A549 (cell line): ENCODE measurements at regions not wholly inside any gene's neighbourhood (a gene's known extent, or its start where the extent isn't known, plus 50 kb on each side); places are given as distances from the start of the nearest gene placed in this dataset.

ENCODE experiments used
- ATAC-seq, 2 experiments: fragments of 200-7000 bp in 1 of 2; fragments of >200 bp in 1 of 2; cut with Nextera tagmentation in 1 of 2; cut with Tn5 transposase in 1 of 2; 3 replicates each; pipeline versions ENCODE4 v1.8.0 to v1.9.1; 2018 to 2020; ENCODE audit warnings: mild to moderate bottlenecking in 1 of 2, moderate library complexity in 1 of 2
- CTCF ChIA-PET: fragments of 300-600 bp; sonication (Branson Sonifier 250); formaldehyde crosslinking; extraction: SDS; loops from one replicate; lab custom pipeline; 2021; ENCODE audit warnings: antibody characterized with exemption, inconsistent platforms; lab: Yijun Ruan, JAX
- POLR2A ChIA-PET: fragments of 350-600 bp; formaldehyde crosslinking; extraction: SDS; loops from one replicate; lab custom pipeline; 2021; ENCODE audit warnings: antibody characterized with exemption, inconsistent platforms; lab: Yijun Ruan, JAX
- DNase-seq, 2 experiments: peaks; one replicate each; pipeline versions ENCODE4 v3.0.0 to v3.0.0-alpha.2; 2011 to 2016; ENCODE audit warnings: low read depth in 1 of 2, low spot score in 1 of 2
- FAIRE-seq: peaks from 2 replicates; lab custom pipeline; 2011; peaks lifted over from hg19 to GRCh38; lab: Jason Lieb, UNC
- H3K27ac ChIP-seq, 2 experiments: fragments of >200 bp; sonication (Bioruptor Twin); formaldehyde crosslinking; 3 replicates each; pipeline ENCODE4 v1.5.1; 2016 to 2017
- H3K4me1 ChIP-seq: fragments of >200 bp; sonication (Bioruptor Twin); formaldehyde crosslinking; 3 replicates; pipeline ENCODE4 v1.6.1; 2016
- H3K4me2 ChIP-seq: fragments of >200 bp; sonication (Bioruptor Twin); formaldehyde crosslinking; 3 replicates; pipeline ENCODE4 v1.6.1; 2016
- H3K4me3 ChIP-seq: fragments of >200 bp; sonication (Bioruptor Twin); formaldehyde crosslinking; 3 replicates; pipeline ENCODE4 v1.5.1; 2016
- H3K9me3 ChIP-seq: fragments of >200 bp; sonication (Bioruptor Twin); formaldehyde crosslinking; 3 replicates; pipeline ENCODE4 v1.6.1; 2016
- CBX2 ChIP-seq: fragments of 200-600 bp; sonication (generic); IDR thresholded peaks from 2 replicates; pipeline ENCODE4 v1.6.1; 2016; ENCODE audit warnings: low read depth, mild to moderate bottlenecking, borderline replicate concordance
- CBX8 ChIP-seq: fragments of 200-600 bp; sonication (generic); IDR thresholded peaks from 2 replicates; pipeline ENCODE4 v1.6.1; 2016
- EHMT2 ChIP-seq: fragments of 200-600 bp; sonication (generic); IDR thresholded peaks from 2 replicates; pipeline ENCODE4 v1.6.1; 2016; ENCODE audit warnings: antibody characterized with exemption, low read depth, mild to moderate bottlenecking, moderate library complexity
- ESRRA ChIP-seq: fragments of 150-350 bp; IDR thresholded peaks from 2 replicates; pipeline ENCODE4 v1.6.1; 2014; ENCODE audit warnings: mild to moderate bottlenecking, low read length, borderline replicate concordance
- FOSB ChIP-seq: fragments of 250-450 bp; sonication (Bioruptor Pico); IDR thresholded peaks from 2 replicates; pipeline ENCODE4 v1.5.0; 2020; ENCODE audit warnings: mild to moderate bottlenecking, moderate library complexity
- GATA3 ChIP-seq: IDR thresholded peaks from 2 replicates; pipeline ENCODE4 v1.6.1; 2012; ENCODE audit warnings: borderline replicate concordance
- HDAC2 ChIP-seq: fragments of 200-600 bp; sonication (generic); IDR thresholded peaks from 2 replicates; pipeline ENCODE4 v1.6.1; 2016
- HEYL ChIP-seq: fragments of 250-450 bp; sonication (Bioruptor Pico); IDR thresholded peaks from 2 replicates; pipeline ENCODE4 v1.8.0; 2021; ENCODE audit warnings: mild to moderate bottlenecking, moderate library complexity
- HOXA7 ChIP-seq: fragments of 250-450 bp; sonication (Bioruptor Pico); IDR thresholded peaks from 2 replicates; pipeline ENCODE4 v1.5.0; 2020; ENCODE audit warnings: mild to moderate bottlenecking, moderate library complexity
- JUN ChIP-seq, 2 experiments: fragments of >200 bp; sonication (Bioruptor Twin); formaldehyde crosslinking; IDR thresholded peaks; 2 replicates in 1 of 2; 3 replicates in 1 of 2; pipeline ENCODE4 v1.6.1; 2016 to 2017
- KDM1A ChIP-seq: fragments of 200-600 bp; sonication (generic); IDR thresholded peaks from 2 replicates; pipeline ENCODE4 v1.6.1; 2016; ENCODE audit warnings: low read depth, mild to moderate bottlenecking
- MYC ChIP-seq: IDR thresholded peaks from 2 replicates; pipeline ENCODE4 v1.6.1; 2012; ENCODE audit warnings: mild to moderate bottlenecking, inconsistent platforms, low read length, improper control_type of control experiment, borderline replicate concordance
- NFE2L2 ChIP-seq: fragments of 150-350 bp; conservative IDR thresholded peaks from 2 replicates; pipeline ENCODE4 v1.6.1; 2014; ENCODE audit warnings: low read length
- POLR2AphosphoS2 ChIP-seq: conservative IDR thresholded peaks from 2 replicates; pipeline ENCODE4 v1.6.1; 2012; ENCODE audit warnings: low read length, improper control_type of control experiment, inconsistent platforms
- RAD21 ChIP-seq, 2 experiments: fragments of >200 bp in 1 of 2; sonication (Bioruptor Twin) in 1 of 2; formaldehyde crosslinking in 1 of 2; IDR thresholded peaks in 1 of 2; conservative IDR thresholded peaks in 1 of 2; 2 replicates in 1 of 2; 3 replicates in 1 of 2; pipeline ENCODE4 v1.6.1; 2012 to 2018; ENCODE audit warnings: inconsistent platforms in 1 of 2
- SREBF2 ChIP-seq: fragments of 450-650 bp; IDR thresholded peaks from 2 replicates; pipeline ENCODE4 v1.6.1; 2014; ENCODE audit warnings: mild to moderate bottlenecking, moderate library complexity
- TFCP2L1 ChIP-seq: fragments of 250-450 bp; sonication (Bioruptor Pico); IDR thresholded peaks from 2 replicates; pipeline ENCODE4 v1.5.0; 2021; ENCODE audit warnings: mild to moderate bottlenecking
- ZC3H11A ChIP-seq: fragments of 450-650 bp; IDR thresholded peaks from 2 replicates; pipeline ENCODE4 v1.6.1; 2014; ENCODE audit warnings: antibody characterized with exemption, mild to moderate bottlenecking
- ZFP36 ChIP-seq: fragments of 450-650 bp; IDR thresholded peaks from 2 replicates; pipeline ENCODE4 v1.6.1; 2014; ENCODE audit warnings: borderline replicate concordance; ENCODE audit not compliant: partially characterized antibody
- ZSCAN20 ChIP-seq: fragments of 250-450 bp; sonication (Bioruptor Pico); IDR thresholded peaks from 2 replicates; pipeline ENCODE4 v1.8.0; 2022; ENCODE audit warnings: mild to moderate bottlenecking, moderate library complexity
- WGBS: methylation state at CpG from one replicate; pipeline ENCODE4 v1.1.6; 2017; ENCODE audit errors: missing lambda C conversion rate; 5-methylcytosine and 5-hydroxymethylcytosine counted together
- TF ChIP-seq, protein P1 (sequence below): IDR thresholded peaks from 2 replicates; pipeline ENCODE4 v1.6.1; 2012
- TF ChIP-seq, protein P2 (sequence below): IDR thresholded peaks from 2 replicates; pipeline ENCODE4 v1.6.1; 2012
- TF ChIP-seq, protein P3 (sequence below): fragments of >200 bp; sonication (Bioruptor Twin); formaldehyde crosslinking; IDR thresholded peaks from 3 replicates; pipeline ENCODE4 v1.5.1; 2016
- TF ChIP-seq, protein P4 (sequence below): fragments of 150-350 bp; IDR thresholded peaks from 2 replicates; pipeline ENCODE4 v1.6.1; 2014; ENCODE audit warnings: low read depth, mild to moderate bottlenecking, low read length
- TF ChIP-seq, protein P5 (sequence below): fragments of 450-650 bp; IDR thresholded peaks from 2 replicates; pipeline ENCODE4 v1.6.1; 2014; ENCODE audit warnings: antibody characterized with exemption
- TF ChIP-seq, protein P6 (sequence below): fragments of 250-450 bp; sonication (Bioruptor Pico); IDR thresholded peaks from 2 replicates; pipeline ENCODE4 v1.5.0; 2021; ENCODE audit warnings: mild to moderate bottlenecking, moderate library complexity, borderline replicate concordance

DNA sequence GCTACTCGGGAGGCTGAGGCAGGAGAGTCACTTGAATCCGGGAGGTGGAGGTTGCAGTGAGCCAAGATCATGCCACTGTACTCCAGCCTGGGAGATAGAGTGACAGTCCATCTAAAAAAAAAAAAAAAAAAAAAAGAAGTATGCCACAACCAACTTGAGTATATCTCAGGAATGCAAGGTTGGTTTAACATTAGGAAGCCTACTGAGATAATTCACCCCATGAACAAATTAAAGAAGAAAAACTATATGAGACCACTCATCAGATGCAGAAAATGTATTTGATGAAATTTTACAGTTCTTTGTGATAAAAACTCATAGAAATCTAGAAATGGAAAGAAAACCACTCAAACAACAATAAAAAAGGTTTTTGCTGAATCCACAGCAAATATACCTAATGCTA lies 373.8 kb downstream of the LMO4 start:
- H3K4me2 ChIP-seq = no peak overlapping the region
- no peak for FAIRE-seq
- ATAC-seq = no peak
- no CpG with 5 or more reads among the region's 2 CpGs for WGBS
- peaks cover 3% of the 10 kb centered on the region; the same call in 1 of the 3 replicates for H3K9me3 ChIP-seq
- TF ChIP-seq ESRRA (no peak), ZC3H11A (no peak), NFE2L2 (no peak), HEYL (CRISPR knock-in tag) (no peak)
- 0 out of 3 replicates have a peak, but pooled peaks cover 3% of the 10 kb centered on the region for H3K4me1 ChIP-seq
- H3K27ac ChIP-seq = no peak overlapping the region
- no peak overlapping the region for H3K4me3 ChIP-seq
- no peak for DNase-seq
- ChIA-PET POLR2A (no interaction called here), CTCF (no interaction called here)

DNA sequence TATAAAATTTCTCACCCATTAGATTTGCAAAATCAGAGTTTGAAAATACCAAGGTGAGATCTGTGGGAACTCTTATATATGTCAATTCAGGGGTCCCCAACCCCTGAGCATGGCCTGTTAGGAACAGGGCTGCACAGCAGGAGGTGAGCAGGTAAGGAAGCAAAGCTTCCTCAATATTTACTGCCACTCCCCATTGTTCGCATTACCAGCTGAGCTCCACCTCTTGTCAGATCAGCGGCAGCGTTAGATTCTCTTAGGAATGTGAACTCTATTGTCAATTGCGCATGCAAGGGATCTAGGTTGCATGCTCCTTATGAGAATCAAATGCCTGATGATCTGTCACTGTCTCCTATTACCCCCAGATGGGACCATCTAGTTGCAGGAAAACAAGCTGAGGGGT lies 376.6 kb downstream of the LMO4 start:
- ChIA-PET POLR2A (no interaction called here), CTCF (interaction anchor here (0.6 kb wide), 1 partner anchor 844 kb away, joined by 3 read pairs; no protein-coding TSS in a partner anchor)
- 92% methylated on average over 4 of the region's 4 CpGs for WGBS
- Histone ChIP-seq H3K4me2 (no peak overlapping the region), H3K4me1 (0 out of 3 replicates have a peak, but pooled peaks cover 3% of the 10 kb centered on the region), H3K4me3 (no peak overlapping the region), H3K27ac (no peak overlapping the region), H3K9me3 (peaks cover 3% of the 10 kb centered on the region; the same call in 1 of the 3 replicates)
- TF ChIP-seq CBX8 (no peak), HDAC2 (no peak)
- TF ChIP-seq, protein P1, sequence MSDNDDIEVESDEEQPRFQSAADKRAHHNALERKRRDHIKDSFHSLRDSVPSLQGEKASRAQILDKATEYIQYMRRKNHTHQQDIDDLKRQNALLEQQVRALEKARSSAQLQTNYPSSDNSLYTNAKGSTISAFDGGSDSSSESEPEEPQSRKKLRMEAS = no peak
- TF ChIP-seq, protein P2, sequence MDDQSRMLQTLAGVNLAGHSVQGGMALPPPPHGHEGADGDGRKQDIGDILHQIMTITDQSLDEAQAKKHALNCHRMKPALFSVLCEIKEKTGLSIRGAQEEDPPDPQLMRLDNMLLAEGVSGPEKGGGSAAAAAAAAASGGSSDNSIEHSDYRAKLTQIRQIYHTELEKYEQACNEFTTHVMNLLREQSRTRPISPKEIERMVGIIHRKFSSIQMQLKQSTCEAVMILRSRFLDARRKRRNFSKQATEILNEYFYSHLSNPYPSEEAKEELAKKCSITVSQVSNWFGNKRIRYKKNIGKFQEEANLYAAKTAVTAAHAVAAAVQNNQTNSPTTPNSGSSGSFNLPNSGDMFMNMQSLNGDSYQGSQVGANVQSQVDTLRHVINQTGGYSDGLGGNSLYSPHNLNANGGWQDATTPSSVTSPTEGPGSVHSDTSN = no peak
- TF ChIP-seq, protein P3, sequence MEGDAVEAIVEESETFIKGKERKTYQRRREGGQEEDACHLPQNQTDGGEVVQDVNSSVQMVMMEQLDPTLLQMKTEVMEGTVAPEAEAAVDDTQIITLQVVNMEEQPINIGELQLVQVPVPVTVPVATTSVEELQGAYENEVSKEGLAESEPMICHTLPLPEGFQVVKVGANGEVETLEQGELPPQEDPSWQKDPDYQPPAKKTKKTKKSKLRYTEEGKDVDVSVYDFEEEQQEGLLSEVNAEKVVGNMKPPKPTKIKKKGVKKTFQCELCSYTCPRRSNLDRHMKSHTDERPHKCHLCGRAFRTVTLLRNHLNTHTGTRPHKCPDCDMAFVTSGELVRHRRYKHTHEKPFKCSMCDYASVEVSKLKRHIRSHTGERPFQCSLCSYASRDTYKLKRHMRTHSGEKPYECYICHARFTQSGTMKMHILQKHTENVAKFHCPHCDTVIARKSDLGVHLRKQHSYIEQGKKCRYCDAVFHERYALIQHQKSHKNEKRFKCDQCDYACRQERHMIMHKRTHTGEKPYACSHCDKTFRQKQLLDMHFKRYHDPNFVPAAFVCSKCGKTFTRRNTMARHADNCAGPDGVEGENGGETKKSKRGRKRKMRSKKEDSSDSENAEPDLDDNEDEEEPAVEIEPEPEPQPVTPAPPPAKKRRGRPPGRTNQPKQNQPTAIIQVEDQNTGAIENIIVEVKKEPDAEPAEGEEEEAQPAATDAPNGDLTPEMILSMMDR = no peak
- TF ChIP-seq, protein P4, sequence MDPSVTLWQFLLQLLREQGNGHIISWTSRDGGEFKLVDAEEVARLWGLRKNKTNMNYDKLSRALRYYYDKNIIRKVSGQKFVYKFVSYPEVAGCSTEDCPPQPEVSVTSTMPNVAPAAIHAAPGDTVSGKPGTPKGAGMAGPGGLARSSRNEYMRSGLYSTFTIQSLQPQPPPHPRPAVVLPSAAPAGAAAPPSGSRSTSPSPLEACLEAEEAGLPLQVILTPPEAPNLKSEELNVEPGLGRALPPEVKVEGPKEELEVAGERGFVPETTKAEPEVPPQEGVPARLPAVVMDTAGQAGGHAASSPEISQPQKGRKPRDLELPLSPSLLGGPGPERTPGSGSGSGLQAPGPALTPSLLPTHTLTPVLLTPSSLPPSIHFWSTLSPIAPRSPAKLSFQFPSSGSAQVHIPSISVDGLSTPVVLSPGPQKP = no peak
- TF ChIP-seq, protein P5, sequence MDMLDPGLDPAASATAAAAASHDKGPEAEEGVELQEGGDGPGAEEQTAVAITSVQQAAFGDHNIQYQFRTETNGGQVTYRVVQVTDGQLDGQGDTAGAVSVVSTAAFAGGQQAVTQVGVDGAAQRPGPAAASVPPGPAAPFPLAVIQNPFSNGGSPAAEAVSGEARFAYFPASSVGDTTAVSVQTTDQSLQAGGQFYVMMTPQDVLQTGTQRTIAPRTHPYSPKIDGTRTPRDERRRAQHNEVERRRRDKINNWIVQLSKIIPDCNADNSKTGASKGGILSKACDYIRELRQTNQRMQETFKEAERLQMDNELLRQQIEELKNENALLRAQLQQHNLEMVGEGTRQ = no peak
- DNase-seq = no peak
- no peak for ATAC-seq
- no peak for FAIRE-seq

DNA sequence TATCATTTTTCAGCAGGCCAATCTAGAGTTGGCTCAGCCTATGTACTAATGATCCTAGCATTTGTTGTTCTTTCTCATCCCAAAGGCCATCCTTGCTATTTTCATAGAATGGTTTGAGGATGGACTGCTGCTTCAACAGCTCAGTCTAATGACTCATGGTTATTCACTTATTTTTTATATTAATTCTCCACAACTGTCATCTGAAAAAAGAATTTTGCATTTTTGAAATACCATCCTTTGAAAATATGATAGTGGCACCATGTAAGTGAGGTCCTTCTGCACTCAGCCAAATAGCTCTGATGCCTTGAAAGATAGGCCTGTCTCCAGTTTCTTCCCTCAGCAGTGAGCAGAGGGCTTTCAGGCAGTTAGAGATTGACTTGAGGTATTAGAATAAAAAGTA lies 377.5 kb downstream of the LMO4 start:
- peaks cover 3% of the 10 kb centered on the region; the same call in 1 of the 3 replicates for H3K9me3 ChIP-seq
- H3K27ac ChIP-seq = no peak overlapping the region
- H3K4me3 ChIP-seq = no peak overlapping the region
- FAIRE-seq (no peak), ATAC-seq (no peak), DNase-seq (no peak)
- ChIA-PET POLR2A (no interaction called here), CTCF (no interaction called here)
- H3K4me2 ChIP-seq = no peak overlapping the region
- no peak for TF ChIP-seq TFCP2L1
- TF ChIP-seq POLR2AphosphoS2 = no peak
- no peak for TF ChIP-seq EHMT2
- TF ChIP-seq MYC = no peak
- TF ChIP-seq, protein P6, sequence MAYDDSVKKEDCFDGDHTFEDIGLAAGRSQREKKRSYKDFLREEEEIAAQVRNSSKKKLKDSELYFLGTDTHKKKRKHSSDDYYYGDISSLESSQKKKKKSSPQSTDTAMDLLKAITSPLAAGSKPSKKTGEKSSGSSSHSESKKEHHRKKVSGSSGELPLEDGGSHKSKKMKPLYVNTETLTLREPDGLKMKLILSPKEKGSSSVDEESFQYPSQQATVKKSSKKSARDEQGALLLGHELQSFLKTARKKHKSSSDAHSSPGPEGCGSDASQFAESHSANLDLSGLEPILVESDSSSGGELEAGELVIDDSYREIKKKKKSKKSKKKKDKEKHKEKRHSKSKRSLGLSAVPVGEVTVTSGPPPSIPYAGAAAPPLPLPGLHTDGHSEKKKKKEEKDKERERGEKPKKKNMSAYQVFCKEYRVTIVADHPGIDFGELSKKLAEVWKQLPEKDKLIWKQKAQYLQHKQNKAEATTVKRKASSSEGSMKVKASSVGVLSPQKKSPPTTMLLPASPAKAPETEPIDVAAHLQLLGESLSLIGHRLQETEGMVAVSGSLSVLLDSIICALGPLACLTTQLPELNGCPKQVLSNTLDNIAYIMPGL (CRISPR knock-in tag) = no peak
- TF ChIP-seq FOSB (CRISPR knock-in tag) = no peak
- TF ChIP-seq CBX2 = no peak
- no peak for TF ChIP-seq JUN (IDR thresholded peaks at IDR 0.05)
- TF ChIP-seq, protein P3 = no peak
- no peak for TF ChIP-seq ESRRA
- TF ChIP-seq SREBF2 = no peak
- TF ChIP-seq HOXA7 (CRISPR knock-in tag) = no peak
- no peak for TF ChIP-seq RAD21 (conservative IDR thresholded peaks at IDR 0.05 in 1 of 2, IDR thresholded peaks at IDR 0.05 in 1 of 2)
- no peak for TF ChIP-seq ZSCAN20 (CRISPR knock-in tag)
- no peak for TF ChIP-seq GATA3
- no peak for TF ChIP-seq ZFP36
- no peak for TF ChIP-seq KDM1A
- 0 out of 3 replicates have a peak, but pooled peaks cover 3% of the 10 kb centered on the region for H3K4me1 ChIP-seq
